ENCODE measurements at regions not wholly inside any gene's neighbourhood (a gene's known extent, or its start where the extent isn't known, plus 50 kb on each side); places are given as distances from the start of the nearest gene placed in this dataset.

GRCh38 chr1:68378296-68379084 is 71.3 kb downstream of the RPE65 start:
- peak; percentile 20 for DNase-seq
- in situ Hi-C loops (cut with HindIII; ENCODE audit: low pct_ligation_motif_present, low pct_unique_long_range_greater_than_20kb, low sequenced_read_pairs) = no loop called here

DNA sequence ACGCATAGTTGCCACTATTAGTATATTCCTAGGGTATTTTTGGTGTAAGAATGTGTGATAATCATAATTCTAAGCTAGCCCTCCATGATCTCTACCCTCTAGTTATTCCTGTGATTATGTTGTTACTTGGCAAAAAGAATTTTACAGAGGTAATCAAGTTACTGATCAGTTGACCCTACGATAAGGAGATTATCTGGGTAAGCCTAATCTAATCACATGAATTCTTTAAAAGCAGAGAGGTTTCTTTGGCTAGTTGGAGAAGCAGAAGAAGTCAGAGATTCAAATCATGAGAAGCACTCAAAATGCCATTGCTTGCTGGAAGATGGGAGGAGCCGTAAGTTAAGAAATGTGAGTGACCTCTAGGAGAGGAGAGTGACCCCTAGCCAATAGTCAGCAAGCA is 72.7 kb downstream of the RPE65 start:
- in situ Hi-C loops (cut with HindIII; ENCODE audit: low pct_ligation_motif_present, low pct_unique_long_range_greater_than_20kb, low sequenced_read_pairs) = no loop called here
- DNase-seq = no peak

DNA sequence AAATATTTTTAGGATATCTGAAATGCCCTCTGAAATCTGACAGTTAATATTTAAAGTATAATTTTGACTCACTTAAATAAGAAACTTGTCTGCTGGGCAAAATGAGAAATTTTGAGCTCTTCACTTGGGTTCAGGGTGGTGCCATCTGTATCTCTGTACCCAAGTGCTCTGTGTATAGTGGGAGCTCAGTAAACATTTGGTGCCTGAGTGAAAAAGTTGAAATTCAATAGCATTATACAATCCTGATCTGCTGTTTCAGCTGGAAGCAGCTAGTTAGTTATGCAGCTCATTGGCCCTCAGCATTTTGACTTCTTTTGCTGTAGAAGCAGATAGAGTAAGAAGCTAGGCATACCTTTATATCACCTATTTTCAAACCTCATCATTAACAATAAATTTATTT is 73.3 kb downstream of the RPE65 start:
- in situ Hi-C loops (cut with HindIII; ENCODE audit: low pct_ligation_motif_present, low pct_unique_long_range_greater_than_20kb, low sequenced_read_pairs) = no loop called here

GRCh38 chr1:68375919-68376318 is 73.8 kb downstream of the RPE65 start:
- DNase-seq = no peak
- in situ Hi-C loops (cut with HindIII; ENCODE audit: low pct_ligation_motif_present, low pct_unique_long_range_greater_than_20kb, low sequenced_read_pairs) = no loop called here

More for the DNA sequence above, 73.3 kb downstream of the RPE65 start:
- DNase-seq = no peak

DNA sequence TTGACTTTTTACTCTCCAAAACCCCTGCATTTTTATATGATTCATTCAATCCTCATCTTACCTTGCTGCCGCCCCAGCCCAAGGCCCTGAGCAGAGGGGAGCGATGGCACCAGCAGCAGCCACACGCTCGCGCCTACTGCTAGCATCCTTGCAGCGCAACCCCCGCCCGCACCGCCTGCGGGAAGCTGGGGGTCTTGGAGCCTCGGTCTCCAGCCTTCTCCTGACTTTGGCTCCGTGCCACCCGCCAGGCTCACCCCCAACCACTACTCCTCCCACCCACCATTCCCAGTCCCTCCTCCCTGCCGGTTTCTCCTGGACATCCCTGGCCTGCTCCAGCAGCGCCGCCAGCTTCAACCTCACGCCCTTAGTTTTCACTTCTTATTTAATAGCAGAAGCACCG is 76.6 kb downstream of the RPE65 start:
- no peak for DNase-seq

DNA sequence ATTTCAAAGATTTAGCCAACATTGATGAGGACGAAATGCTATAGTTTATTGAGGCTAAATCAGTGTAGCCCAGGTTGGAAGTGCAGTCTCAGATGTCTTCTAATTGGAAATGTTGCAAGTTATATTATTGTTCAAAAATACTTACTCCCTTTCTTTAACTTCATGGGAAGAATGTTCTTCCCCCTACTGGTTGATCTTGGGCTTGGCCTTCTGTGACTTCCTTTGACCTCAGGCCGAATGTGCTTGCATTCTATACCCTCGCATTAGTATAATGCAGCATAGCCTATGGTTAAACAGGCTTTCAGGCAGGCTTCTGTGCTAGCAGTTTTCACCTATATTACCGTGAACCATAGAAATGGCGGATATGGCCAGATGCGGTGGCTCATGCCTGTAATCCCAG is 77.3 kb downstream of the RPE65 start:
- DNase-seq = no peak
- in situ Hi-C loops (cut with HindIII; ENCODE audit: low pct_ligation_motif_present, low pct_unique_long_range_greater_than_20kb, low sequenced_read_pairs) = no loop called here

More for the DNA sequence above, 76.6 kb downstream of the RPE65 start:
- in situ Hi-C loops (cut with HindIII; ENCODE audit: low pct_ligation_motif_present, low pct_unique_long_range_greater_than_20kb, low sequenced_read_pairs) = no loop called here

DNA sequence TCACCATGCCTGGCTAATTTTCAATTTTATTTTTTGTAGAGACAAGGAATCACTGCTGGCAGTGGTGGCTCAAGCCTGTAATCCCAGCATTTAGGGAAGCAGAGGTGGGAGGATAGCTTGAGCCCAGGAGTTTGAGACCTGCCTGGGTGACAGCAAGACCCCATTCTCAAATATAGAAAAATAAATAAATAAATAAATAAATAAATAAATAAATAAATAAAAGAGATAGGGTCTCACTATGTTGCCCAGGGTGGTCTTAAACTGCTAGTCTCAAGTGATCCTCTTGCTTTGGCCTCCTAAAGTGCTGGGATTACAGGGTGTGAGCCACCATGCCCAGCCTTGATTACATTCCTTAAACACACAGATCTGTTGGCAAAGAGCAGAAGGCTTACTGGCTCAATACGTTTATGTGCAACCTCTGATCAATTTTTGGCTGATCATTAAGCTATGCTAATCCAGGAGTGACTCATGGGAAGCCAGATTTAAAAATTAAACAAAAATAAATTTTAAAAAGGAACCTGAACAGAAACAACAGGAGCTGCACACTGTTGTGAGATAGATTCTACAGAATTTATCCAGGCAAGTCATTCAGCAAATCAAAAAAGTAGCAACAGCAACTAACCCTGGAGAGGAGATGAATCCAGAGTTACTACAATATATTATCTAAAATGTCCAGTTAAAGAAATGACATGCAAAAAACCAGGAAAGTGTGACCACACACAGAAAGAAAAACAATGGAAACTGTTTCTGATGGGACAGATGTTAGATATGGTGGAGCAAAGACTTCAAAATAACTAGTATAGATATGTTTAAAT is 79.4 kb downstream of the RPE65 start:
- in situ Hi-C loops (cut with HindIII; ENCODE audit: low pct_ligation_motif_present, low pct_unique_long_range_greater_than_20kb, low sequenced_read_pairs) = no loop called here
- no peak for DNase-seq

DNA sequence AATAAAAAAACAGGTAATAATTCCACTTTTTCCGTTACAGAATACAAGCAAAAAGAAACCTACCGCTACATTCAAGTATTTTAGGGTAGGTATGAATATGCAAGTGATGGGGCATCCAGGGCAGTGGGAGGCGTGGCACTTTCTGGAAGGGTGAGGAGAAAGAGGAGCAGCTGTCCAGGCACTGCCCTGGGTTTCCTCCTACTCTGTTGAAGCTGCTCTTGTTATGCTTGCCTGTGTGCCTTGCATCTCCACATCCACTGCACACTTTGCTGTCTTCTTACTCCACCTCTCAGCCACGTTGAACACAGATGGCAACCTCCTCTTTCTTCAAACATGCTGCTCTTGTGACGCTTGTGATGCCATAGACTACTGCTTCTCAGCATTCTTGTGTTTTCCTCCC is 83.2 kb downstream of the RPE65 start:
- in situ Hi-C loops (cut with HindIII; ENCODE audit: low pct_ligation_motif_present, low pct_unique_long_range_greater_than_20kb, low sequenced_read_pairs) = no loop called here
- DNase-seq = no peak

DNA sequence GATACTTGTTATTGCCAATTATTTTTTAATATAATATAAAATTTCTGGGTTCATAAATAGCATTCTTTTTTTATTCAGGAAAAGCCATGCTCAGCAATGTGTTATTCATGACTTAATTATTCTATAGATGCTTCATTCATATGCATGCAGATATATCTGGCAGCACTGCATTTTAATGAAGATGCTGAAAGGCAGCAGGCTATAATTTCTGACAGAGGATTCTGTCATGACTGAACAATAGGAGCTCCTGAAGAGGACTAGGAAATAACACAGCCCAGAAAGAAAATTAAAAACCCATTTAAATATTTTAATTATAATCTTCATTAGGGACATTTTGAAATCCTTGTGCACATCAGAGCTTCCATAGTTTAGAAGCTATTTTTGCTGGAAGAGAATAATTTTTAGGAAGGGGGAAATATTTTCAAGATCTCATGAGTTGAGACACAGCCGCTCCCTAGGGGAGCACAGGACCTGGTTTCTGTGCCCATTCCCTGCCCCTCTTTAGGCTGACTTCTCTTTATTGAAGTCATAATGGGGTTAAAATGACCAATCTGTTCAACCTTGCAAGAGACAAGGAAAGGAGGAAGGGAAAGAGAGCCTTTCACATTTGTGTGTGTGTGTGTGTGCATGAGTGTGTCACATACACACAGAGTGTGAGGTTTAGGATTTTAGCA is 83.9 kb downstream of the RPE65 start:
- DNase-seq = no peak
- in situ Hi-C loops (cut with HindIII; ENCODE audit: low pct_ligation_motif_present, low pct_unique_long_range_greater_than_20kb, low sequenced_read_pairs) = no loop called here

- no peak for DNase-seq
- in situ Hi-C loops (cut with HindIII; ENCODE audit: low pct_ligation_motif_present, low pct_unique_long_range_greater_than_20kb, low sequenced_read_pairs) = no loop called here
Measured at GRCh38 chr1:68363339-68363738, 86.4 kb downstream of the RPE65 start.

GRCh38 chr1:68361346-68361910 is 88.3 kb downstream of the RPE65 start:
- DNase-seq = no peak
- in situ Hi-C loops (cut with HindIII; ENCODE audit: low pct_ligation_motif_present, low pct_unique_long_range_greater_than_20kb, low sequenced_read_pairs) = no loop called here

- in situ Hi-C loops (cut with HindIII; ENCODE audit: low pct_ligation_motif_present, low pct_unique_long_range_greater_than_20kb, low sequenced_read_pairs) = no loop called here
- no peak for DNase-seq
Measured at GRCh38 chr1:68359045-68359444, 90.7 kb downstream of the RPE65 start.

DNA sequence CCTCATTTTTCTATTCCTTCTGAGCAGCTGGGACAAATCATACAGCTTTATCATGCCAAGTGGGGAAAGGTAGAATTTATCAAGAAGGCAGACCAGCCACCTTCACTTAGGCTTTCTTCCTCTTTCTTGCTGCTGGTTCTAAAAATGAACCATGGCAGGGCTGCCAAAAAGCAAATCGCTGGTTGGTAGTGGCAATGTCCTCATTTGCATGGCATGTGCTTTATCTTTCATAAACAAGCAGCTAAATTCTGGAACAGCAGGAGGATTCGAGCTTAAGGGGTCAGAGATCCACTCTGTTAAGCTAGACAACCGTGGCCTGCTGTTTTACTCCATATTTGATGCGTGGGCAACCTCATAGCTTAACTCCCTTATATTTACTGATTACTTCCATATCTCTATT is 91.3 kb downstream of the RPE65 start:
- no peak for DNase-seq
- in situ Hi-C loops (cut with HindIII; ENCODE audit: low pct_ligation_motif_present, low pct_unique_long_range_greater_than_20kb, low sequenced_read_pairs) = no loop called here

DNA sequence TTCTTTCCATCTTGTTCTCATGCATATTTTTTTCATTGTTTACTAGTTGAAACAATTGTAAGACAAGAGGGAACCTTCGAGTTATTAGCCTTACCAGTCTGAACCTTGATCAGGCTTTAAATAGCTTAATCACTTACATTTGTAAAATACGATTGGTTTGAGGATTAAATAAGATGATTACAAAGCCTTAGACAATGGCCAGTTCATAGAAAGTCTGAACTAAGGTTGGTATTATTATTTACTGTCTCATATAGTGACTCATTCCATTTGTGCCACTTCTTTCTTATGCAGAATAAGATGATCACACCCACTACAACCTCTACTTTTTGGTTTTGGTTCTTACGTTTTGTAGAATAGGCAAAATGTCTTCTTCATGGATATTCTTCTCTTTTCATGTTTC is 94.1 kb downstream of the RPE65 start:
- no peak for DNase-seq
- in situ Hi-C loops (cut with HindIII; ENCODE audit: low pct_ligation_motif_present, low pct_unique_long_range_greater_than_20kb, low sequenced_read_pairs) = no loop called here

GRCh38 chr1:68352202-68352601 is 97.6 kb downstream of the RPE65 start:
- in situ Hi-C loops (cut with HindIII; ENCODE audit: low pct_ligation_motif_present, low pct_unique_long_range_greater_than_20kb, low sequenced_read_pairs) = no loop called here
- DNase-seq = no peak

DNA sequence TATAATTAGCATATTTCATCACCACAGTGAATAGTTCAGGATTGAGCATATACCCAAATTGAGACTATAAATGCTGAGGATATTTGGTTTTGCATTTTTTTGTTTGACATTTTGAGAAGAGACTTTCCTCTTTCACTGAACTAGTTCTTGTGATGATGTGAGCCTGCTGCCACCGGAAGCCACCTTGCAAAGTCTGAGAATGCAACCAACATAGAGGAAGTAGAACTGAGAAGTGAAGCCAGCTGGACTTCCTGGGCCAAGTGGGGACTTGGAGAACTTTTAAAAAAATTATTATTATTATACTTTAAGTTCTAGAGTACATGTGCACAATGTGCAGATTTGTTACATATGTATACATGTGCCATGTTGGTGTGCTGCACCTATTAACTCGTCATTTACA is 102.3 kb downstream of the RPE65 start:
- in situ Hi-C loops (cut with HindIII; ENCODE audit: low pct_ligation_motif_present, low pct_unique_long_range_greater_than_20kb, low sequenced_read_pairs) = no loop called here

DNA sequence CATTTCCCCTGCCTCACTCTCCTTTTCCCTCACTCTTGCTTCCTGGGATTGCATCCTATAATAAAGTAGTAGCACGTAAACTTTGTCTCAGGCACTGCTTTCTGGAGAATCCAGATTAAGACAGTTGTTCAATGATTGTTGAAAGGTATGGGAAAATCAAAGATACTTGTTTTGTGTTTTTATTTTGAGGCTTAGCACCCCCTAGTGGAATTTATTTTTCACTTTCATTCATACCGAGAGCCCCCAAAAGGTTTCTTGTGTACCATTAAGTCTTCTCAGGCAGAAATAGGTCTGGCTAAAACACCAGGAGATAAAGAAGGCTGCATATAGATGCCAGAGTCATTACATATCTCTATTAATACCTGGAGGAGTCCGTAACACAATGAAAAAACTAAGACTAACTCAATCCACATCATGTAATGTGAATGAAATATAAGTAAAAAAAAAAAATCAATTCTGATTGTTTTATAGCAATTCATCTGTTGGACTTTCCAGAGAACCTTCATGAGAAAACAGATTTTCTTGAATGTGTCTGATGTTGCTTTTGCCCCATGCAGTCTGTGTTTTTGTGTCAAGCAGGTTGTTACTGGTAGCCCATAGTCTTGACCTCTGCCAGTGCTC is 103.5 kb downstream of the RPE65 start:
- DNase-seq = peak; percentile 30
- in situ Hi-C loops (cut with HindIII; ENCODE audit: low pct_ligation_motif_present, low pct_unique_long_range_greater_than_20kb, low sequenced_read_pairs) = no loop called here

More for the DNA sequence above, 102.3 kb downstream of the RPE65 start:
- DNase-seq = no peak

GRCh38 chr1:68344208-68344607 is 105.5 kb downstream of the RPE65 start:
- DNase-seq = no peak
- in situ Hi-C loops (cut with HindIII; ENCODE audit: low pct_ligation_motif_present, low pct_unique_long_range_greater_than_20kb, low sequenced_read_pairs) = no loop called here

GRCh38 chr1:68340951-68341350 is 108.6 kb upstream of the WLS start:
- DNase-seq = no peak
- in situ Hi-C loops (cut with HindIII; ENCODE audit: low pct_ligation_motif_present, low pct_unique_long_range_greater_than_20kb, low sequenced_read_pairs) = no loop called here

All from ACHN (cell line).